Mammary epithelial cell (primary cell): ENCODE measurements at regions not wholly inside any gene's neighbourhood (a gene's known extent, or its start where the extent isn't known, plus 50 kb on each side); places are given as distances from the start of the nearest gene placed in this dataset.

Source experiments
- EZH2 ChIP-seq: IDR thresholded peaks from 2 replicates; pipeline ENCODE4 v1.6.1; 2012; ENCODE audit warnings: low read length, inconsistent platforms, borderline replicate concordance
- TF ChIP-seq, protein P1 (sequence below), 2 donors: IDR thresholded peaks in 1 of 2; conservative IDR thresholded peaks in 1 of 2; 2 replicates each; pipeline ENCODE4 v1.5.1; 2011 to 2012; ENCODE audit warnings: inconsistent platforms in 2 of 2, low read length in 2 of 2, mild to moderate bottlenecking in 2 of 2, control low read depth in 1 of 2, low read depth in 1 of 2; ENCODE audit not compliant: insufficient read depth in 1 of 2; ENCODE audit errors: extremely low read depth in 1 of 2

DNA sequence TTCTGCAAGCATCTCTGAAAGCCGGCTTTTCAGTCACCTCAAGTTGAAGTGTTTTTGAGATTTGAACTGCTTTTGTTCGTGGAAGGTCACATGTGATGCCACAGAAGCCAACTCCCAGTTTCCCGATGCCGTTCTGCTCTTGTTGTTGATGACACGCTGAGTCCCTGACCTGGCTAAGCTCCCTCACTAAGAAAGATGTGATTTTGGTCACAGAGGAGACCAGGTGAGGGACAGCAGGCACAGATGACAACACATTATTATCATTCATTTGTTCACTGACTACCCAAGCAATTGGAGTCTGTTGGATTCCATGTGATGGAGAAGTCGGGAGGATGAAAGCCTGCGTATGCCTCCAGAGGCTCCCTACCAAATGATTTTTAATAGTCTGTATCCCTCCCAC lies 822.4 kb upstream of the RBFOX1 start:
- no peak for TF ChIP-seq EZH2
- TF ChIP-seq, protein P1, sequence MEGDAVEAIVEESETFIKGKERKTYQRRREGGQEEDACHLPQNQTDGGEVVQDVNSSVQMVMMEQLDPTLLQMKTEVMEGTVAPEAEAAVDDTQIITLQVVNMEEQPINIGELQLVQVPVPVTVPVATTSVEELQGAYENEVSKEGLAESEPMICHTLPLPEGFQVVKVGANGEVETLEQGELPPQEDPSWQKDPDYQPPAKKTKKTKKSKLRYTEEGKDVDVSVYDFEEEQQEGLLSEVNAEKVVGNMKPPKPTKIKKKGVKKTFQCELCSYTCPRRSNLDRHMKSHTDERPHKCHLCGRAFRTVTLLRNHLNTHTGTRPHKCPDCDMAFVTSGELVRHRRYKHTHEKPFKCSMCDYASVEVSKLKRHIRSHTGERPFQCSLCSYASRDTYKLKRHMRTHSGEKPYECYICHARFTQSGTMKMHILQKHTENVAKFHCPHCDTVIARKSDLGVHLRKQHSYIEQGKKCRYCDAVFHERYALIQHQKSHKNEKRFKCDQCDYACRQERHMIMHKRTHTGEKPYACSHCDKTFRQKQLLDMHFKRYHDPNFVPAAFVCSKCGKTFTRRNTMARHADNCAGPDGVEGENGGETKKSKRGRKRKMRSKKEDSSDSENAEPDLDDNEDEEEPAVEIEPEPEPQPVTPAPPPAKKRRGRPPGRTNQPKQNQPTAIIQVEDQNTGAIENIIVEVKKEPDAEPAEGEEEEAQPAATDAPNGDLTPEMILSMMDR (conservative IDR thresholded peaks at IDR 0.05 in 1 of 2, IDR thresholded peaks at IDR 0.05 in 1 of 2; ENCODE audit: extremely low read depth in 1 of 2, insufficient read depth in 1 of 2, low read depth in 1 of 2, low read length in 2 of 2), result no peak
